ENCODE measurements at regions not wholly inside any gene's neighbourhood (a gene's known extent, or its start where the extent isn't known, plus 50 kb on each side); places are given as distances from the start of the nearest gene placed in this dataset.

DNA sequence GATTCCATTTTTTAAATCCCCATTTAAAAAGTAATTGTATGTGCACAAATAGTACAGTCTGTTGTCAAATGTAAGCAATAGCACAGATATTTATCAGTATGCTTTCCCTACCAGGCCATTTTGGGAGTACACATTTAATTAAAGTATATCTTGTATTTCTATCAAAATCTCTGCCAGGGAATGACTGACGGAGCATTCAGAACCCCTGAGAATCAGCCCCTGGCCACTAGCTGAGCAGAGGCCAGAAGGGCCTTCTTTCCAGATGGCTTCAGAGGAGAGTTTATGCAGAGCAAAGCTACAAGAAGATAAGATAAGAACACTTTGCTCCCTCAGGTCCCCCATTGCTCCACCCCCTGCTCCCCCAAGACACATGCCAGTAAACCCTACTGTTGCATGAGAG, 99.9 kb upstream of the PROX1 start:
- TF ChIP-seq, protein P1, sequence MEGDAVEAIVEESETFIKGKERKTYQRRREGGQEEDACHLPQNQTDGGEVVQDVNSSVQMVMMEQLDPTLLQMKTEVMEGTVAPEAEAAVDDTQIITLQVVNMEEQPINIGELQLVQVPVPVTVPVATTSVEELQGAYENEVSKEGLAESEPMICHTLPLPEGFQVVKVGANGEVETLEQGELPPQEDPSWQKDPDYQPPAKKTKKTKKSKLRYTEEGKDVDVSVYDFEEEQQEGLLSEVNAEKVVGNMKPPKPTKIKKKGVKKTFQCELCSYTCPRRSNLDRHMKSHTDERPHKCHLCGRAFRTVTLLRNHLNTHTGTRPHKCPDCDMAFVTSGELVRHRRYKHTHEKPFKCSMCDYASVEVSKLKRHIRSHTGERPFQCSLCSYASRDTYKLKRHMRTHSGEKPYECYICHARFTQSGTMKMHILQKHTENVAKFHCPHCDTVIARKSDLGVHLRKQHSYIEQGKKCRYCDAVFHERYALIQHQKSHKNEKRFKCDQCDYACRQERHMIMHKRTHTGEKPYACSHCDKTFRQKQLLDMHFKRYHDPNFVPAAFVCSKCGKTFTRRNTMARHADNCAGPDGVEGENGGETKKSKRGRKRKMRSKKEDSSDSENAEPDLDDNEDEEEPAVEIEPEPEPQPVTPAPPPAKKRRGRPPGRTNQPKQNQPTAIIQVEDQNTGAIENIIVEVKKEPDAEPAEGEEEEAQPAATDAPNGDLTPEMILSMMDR (IDR thresholded peaks at IDR 0.05 in 8 of 11, conservative IDR thresholded peaks at IDR 0.05 in 3 of 11) = no peak
- TF ChIP-seq POLR2A (IDR thresholded peaks at IDR 0.05) (no peak), POLR2AphosphoS5 (IDR thresholded peaks at IDR 0.05) (no peak)
